ENCODE measurements at regions not wholly inside any gene's neighbourhood (a gene's known extent, or its start where the extent isn't known, plus 50 kb on each side); places are given as distances from the start of the nearest gene placed in this dataset.

GRCh38 chrX:1911401-1912128 lies 296.7 kb downstream of the ASMT start:
- DNase-seq = no peak
- no peak for ATAC-seq
- Mint-ChIP-seq H3K9me3 (peaks cover 6% of the 10 kb centered on the region), H3K4me3 (no peak overlapping the region), H3K27me3 (ENCODE audit: low read depth) (peaks cover 7% of the 10 kb centered on the region), H3K36me3 (ENCODE audit: insufficient read depth) (no peaks in the 10 kb centered on the region), H3K4me1 (ENCODE audit: low read depth) (no peaks in the 10 kb centered on the region)

GRCh38 chrX:1912193-1912592 lies 297.3 kb downstream of the ASMT start:
- Mint-ChIP-seq H3K4me1 (ENCODE audit: low read depth) (no peaks in the 10 kb centered on the region), H3K9me3 (peaks cover 4% of the 10 kb centered on the region), H3K27me3 (ENCODE audit: low read depth) (peaks cover 7% of the 10 kb centered on the region), H3K4me3 (no peak overlapping the region), H3K36me3 (ENCODE audit: insufficient read depth) (no peaks in the 10 kb centered on the region)
- ATAC-seq (no peak), DNase-seq (no peak)

GRCh38 chrX:1914606-1915365 lies 299.9 kb downstream of the ASMT start:
- Mint-ChIP-seq H3K36me3 (ENCODE audit: insufficient read depth) (no peaks in the 10 kb centered on the region), H3K27me3 (ENCODE audit: low read depth) (peaks cover 4% of the 10 kb centered on the region), H3K4me3 (no peak overlapping the region), H3K4me1 (ENCODE audit: low read depth) (no peaks in the 10 kb centered on the region), H3K9me3 (no peaks in the 10 kb centered on the region)
- ATAC-seq = no peak
- no peak for DNase-seq

GRCh38 chrX:1918780-1919179 lies 303.9 kb downstream of the ASMT start:
- H3K36me3 Mint-ChIP-seq (ENCODE audit: insufficient read depth) = no peaks in the 10 kb centered on the region
- no peaks in the 10 kb centered on the region for H3K4me1 Mint-ChIP-seq (ENCODE audit: low read depth)
- DNase-seq = no peak
- no peak overlapping the region for H3K4me3 Mint-ChIP-seq
- no peaks in the 10 kb centered on the region for H3K27me3 Mint-ChIP-seq (ENCODE audit: low read depth)
- no peaks in the 10 kb centered on the region for H3K9me3 Mint-ChIP-seq
- ATAC-seq = no peak

GRCh38 chrX:1925053-1925481 lies 310.2 kb downstream of the ASMT start:
- H3K36me3 Mint-ChIP-seq (ENCODE audit: insufficient read depth) = no peaks in the 10 kb centered on the region
- no peaks in the 10 kb centered on the region for H3K4me1 Mint-ChIP-seq (ENCODE audit: low read depth)
- DNase-seq = no peak
- H3K9me3 Mint-ChIP-seq = no peaks in the 10 kb centered on the region
- no peaks in the 10 kb centered on the region for H3K27me3 Mint-ChIP-seq (ENCODE audit: low read depth)
- ATAC-seq = no peak
- H3K4me3 Mint-ChIP-seq = no peak overlapping the region

GRCh38 chrX:1928805-1929204 lies 313.9 kb downstream of the ASMT start:
- Mint-ChIP-seq H3K9me3 (no peaks in the 10 kb centered on the region), H3K4me3 (no peak overlapping the region), H3K27me3 (ENCODE audit: low read depth) (no peaks in the 10 kb centered on the region), H3K36me3 (ENCODE audit: insufficient read depth) (no peaks in the 10 kb centered on the region), H3K4me1 (ENCODE audit: low read depth) (no peaks in the 10 kb centered on the region)
- ATAC-seq (no peak), DNase-seq (no peak)

- Mint-ChIP-seq H3K27me3 (ENCODE audit: low read depth) (no peaks in the 10 kb centered on the region), H3K4me3 (no peak overlapping the region), H3K4me1 (ENCODE audit: low read depth) (no peaks in the 10 kb centered on the region), H3K9me3 (no peaks in the 10 kb centered on the region), H3K36me3 (ENCODE audit: insufficient read depth) (no peaks in the 10 kb centered on the region)
- ATAC-seq (no peak), DNase-seq (no peak)
These were observed 317.4 kb downstream of the ASMT start for GRCh38 chrX:1932231-1932630.

- ATAC-seq = no peak
- DNase-seq = no peak
- no peaks in the 10 kb centered on the region for H3K27me3 Mint-ChIP-seq (ENCODE audit: low read depth)
- no peak overlapping the region for H3K4me3 Mint-ChIP-seq
- H3K9me3 Mint-ChIP-seq = peaks cover 14% of the 10 kb centered on the region
- no peaks in the 10 kb centered on the region for H3K36me3 Mint-ChIP-seq (ENCODE audit: insufficient read depth)
- H3K4me1 Mint-ChIP-seq (ENCODE audit: low read depth) = peaks cover 2% of the 10 kb centered on the region
These were observed 319.1 kb downstream of the ASMT start for GRCh38 chrX:1933964-1934363.

GRCh38 chrX:1935805-1936204 lies 320.9 kb downstream of the ASMT start:
- Mint-ChIP-seq H3K4me3 (no peak overlapping the region), H3K27me3 (ENCODE audit: low read depth) (no peaks in the 10 kb centered on the region), H3K36me3 (ENCODE audit: insufficient read depth) (no peaks in the 10 kb centered on the region), H3K9me3 (peaks cover 22% of the 10 kb centered on the region), H3K4me1 (ENCODE audit: low read depth) (peaks cover 2% of the 10 kb centered on the region)
- no peak for DNase-seq
- no peak for ATAC-seq

GRCh38 chrX:1938190-1938589 lies 323.3 kb downstream of the ASMT start:
- Mint-ChIP-seq H3K9me3 (peaks cover 22% of the 10 kb centered on the region), H3K27me3 (ENCODE audit: low read depth) (no peaks in the 10 kb centered on the region), H3K36me3 (ENCODE audit: insufficient read depth) (no peaks in the 10 kb centered on the region), H3K4me1 (ENCODE audit: low read depth) (peaks cover 2% of the 10 kb centered on the region), H3K4me3 (no peak overlapping the region)
- ATAC-seq (no peak), DNase-seq (no peak)

GRCh38 chrX:1941321-1941720 lies 326.5 kb downstream of the ASMT start:
- Mint-ChIP-seq H3K4me1 (ENCODE audit: low read depth) (peaks cover 2% of the 10 kb centered on the region), H3K27me3 (ENCODE audit: low read depth) (no peaks in the 10 kb centered on the region), H3K9me3 (peaks cover 22% of the 10 kb centered on the region), H3K36me3 (ENCODE audit: insufficient read depth) (no peaks in the 10 kb centered on the region), H3K4me3 (no peak overlapping the region)
- no peak for ATAC-seq
- DNase-seq = no peak

GRCh38 chrX:1945879-1946278 lies 331.0 kb downstream of the ASMT start:
- Mint-ChIP-seq H3K9me3 (no peaks in the 10 kb centered on the region), H3K4me1 (ENCODE audit: low read depth) (no peaks in the 10 kb centered on the region), H3K27me3 (ENCODE audit: low read depth) (no peaks in the 10 kb centered on the region), H3K36me3 (ENCODE audit: insufficient read depth) (no peaks in the 10 kb centered on the region), H3K4me3 (no peak overlapping the region)
- DNase-seq (no peak), ATAC-seq (no peak)

GRCh38 chrX:1946974-1947373 lies 332.1 kb downstream of the ASMT start:
- Mint-ChIP-seq H3K9me3 (no peaks in the 10 kb centered on the region), H3K27me3 (ENCODE audit: low read depth) (no peaks in the 10 kb centered on the region), H3K4me3 (no peak overlapping the region), H3K36me3 (ENCODE audit: insufficient read depth) (no peaks in the 10 kb centered on the region), H3K4me1 (ENCODE audit: low read depth) (no peaks in the 10 kb centered on the region)
- ATAC-seq (no peak), DNase-seq (no peak)
